ENCODE measurements at regions not wholly inside any gene's neighbourhood (a gene's known extent, or its start where the extent isn't known, plus 50 kb on each side); places are given as distances from the start of the nearest gene placed in this dataset.
"Not testable (repeated sequence)": the region's sequence is repeated elsewhere in the genome, so short reads cannot be mapped to it uniquely, and the experiment has no call there.

DNA sequence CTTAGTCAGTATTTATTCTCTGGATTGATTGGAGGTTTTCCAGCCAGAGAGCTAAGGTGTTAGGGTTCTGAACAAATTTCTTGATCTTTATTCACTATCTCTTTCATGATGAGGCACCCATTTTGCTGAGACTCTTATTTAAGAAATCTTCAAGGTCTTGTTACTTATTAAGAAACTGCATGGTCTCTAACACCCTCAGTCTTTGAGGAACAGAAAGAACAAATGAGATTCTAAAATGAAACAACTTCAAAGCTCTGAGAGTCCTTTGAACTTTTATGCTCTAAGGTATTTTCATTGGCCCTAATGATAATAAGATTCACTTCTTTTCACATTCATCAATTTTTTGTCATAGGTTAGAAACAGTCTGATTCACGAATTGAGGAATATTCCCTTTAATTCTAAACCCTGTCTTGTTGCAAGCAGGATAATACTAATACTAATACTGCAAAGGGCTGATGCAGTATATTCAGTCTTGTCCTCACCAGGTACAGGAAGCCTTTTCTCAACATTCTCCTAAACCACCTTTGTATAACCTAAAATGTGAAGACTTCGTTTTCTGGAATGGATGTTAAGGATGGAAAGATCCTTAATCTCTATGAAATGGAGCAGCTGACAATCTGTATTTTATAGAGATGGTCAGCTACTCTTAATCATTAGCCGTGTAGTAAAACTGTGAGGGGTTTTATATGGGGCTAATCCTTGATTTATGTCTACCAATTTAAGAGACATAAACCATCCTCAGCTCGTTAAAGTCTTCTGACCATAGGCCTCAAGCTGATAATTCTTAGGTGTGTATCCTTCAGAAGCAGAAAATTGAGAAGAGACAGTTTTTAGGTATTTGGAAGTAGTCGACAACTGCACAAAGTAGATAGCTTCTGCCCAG lies 198.3 kb downstream of the OTOL1 start:
- H3K27me3 ChIP-seq (ENCODE audit: control insufficient read depth, insufficient read depth, low read length) = no peaks in the 10 kb centered on the region
- TF ChIP-seq, protein P1, sequence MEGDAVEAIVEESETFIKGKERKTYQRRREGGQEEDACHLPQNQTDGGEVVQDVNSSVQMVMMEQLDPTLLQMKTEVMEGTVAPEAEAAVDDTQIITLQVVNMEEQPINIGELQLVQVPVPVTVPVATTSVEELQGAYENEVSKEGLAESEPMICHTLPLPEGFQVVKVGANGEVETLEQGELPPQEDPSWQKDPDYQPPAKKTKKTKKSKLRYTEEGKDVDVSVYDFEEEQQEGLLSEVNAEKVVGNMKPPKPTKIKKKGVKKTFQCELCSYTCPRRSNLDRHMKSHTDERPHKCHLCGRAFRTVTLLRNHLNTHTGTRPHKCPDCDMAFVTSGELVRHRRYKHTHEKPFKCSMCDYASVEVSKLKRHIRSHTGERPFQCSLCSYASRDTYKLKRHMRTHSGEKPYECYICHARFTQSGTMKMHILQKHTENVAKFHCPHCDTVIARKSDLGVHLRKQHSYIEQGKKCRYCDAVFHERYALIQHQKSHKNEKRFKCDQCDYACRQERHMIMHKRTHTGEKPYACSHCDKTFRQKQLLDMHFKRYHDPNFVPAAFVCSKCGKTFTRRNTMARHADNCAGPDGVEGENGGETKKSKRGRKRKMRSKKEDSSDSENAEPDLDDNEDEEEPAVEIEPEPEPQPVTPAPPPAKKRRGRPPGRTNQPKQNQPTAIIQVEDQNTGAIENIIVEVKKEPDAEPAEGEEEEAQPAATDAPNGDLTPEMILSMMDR (IDR thresholded peaks at IDR 0.05; ENCODE audit: insufficient read depth, low read length, severe bottlenecking) = no peak
- no peak overlapping the region for H3K4me3 ChIP-seq (ENCODE audit: low read depth, low read length)
- FAIRE-seq (no peak), DNase-seq (ENCODE audit: low read depth) (no peak)
- H3K36me3 ChIP-seq (ENCODE audit: control insufficient read depth, insufficient read depth, low read length) = no peaks in the 10 kb centered on the region

- DNase-seq (ENCODE audit: low read depth) (no peak), FAIRE-seq (no peak)
- Histone ChIP-seq H3K4me3 (ENCODE audit: low read depth, low read length) (no peak overlapping the region), H3K27me3 (ENCODE audit: control insufficient read depth, insufficient read depth, low read length) (no peaks in the 10 kb centered on the region), H3K36me3 (ENCODE audit: control insufficient read depth, insufficient read depth, low read length) (no peaks in the 10 kb centered on the region)
- TF ChIP-seq, protein P1 (IDR thresholded peaks at IDR 0.05; ENCODE audit: insufficient read depth, low read length, severe bottlenecking) = no peak
Observed at GRCh38 chr3:161695811-161696210, 199.2 kb downstream of the OTOL1 start.

- TF ChIP-seq, protein P1 (IDR thresholded peaks at IDR 0.05; ENCODE audit: insufficient read depth, low read length, severe bottlenecking) = no peak
- no peaks in the 10 kb centered on the region for H3K27me3 ChIP-seq (ENCODE audit: control insufficient read depth, insufficient read depth, low read length)
- H3K4me3 ChIP-seq (ENCODE audit: low read depth, low read length) = no peak overlapping the region
- no peak for DNase-seq (ENCODE audit: low read depth)
- no peak for FAIRE-seq
- H3K36me3 ChIP-seq (ENCODE audit: control insufficient read depth, insufficient read depth, low read length) = no peaks in the 10 kb centered on the region
Observed at GRCh38 chr3:161700998-161701397, 204.4 kb downstream of the OTOL1 start.

DNA sequence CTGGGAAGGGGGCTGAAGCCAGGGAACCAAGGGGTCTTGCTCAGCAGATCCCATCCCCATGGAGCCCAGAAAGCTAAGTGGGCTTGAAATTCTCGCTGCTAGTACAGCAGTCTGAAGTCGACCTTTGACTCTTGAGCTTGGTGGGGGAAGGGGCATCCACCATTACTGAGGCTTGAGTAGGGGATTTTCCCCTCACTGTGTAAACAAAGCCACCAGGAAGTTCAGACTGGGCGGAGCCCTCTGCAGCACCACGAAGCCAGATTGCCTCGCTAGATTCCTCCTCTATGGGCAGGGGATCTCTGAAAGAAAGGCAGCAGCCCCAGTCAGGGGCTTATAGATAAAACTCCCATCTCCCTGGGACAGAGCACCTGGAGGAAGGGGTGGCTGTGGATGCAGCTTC lies 210.6 kb downstream of the OTOL1 start:
- not testable (repeated sequence) for H3K36me3 ChIP-seq (ENCODE audit: control insufficient read depth, insufficient read depth, low read length); DNase-seq (ENCODE audit: low read depth); H3K27me3 ChIP-seq (ENCODE audit: control insufficient read depth, insufficient read depth, low read length); H3K4me3 ChIP-seq (ENCODE audit: low read depth, low read length); FAIRE-seq

GRCh38 chr3:161713731-161714130 lies 217.1 kb downstream of the OTOL1 start:
- DNase-seq (ENCODE audit: low read depth) (no peak), FAIRE-seq (no peak)
- H3K4me3 ChIP-seq (ENCODE audit: low read depth, low read length) = no peak overlapping the region
- H3K27me3 ChIP-seq (ENCODE audit: control insufficient read depth, insufficient read depth, low read length) = no peaks in the 10 kb centered on the region
- H3K36me3 ChIP-seq (ENCODE audit: control insufficient read depth, insufficient read depth, low read length) = no peaks in the 10 kb centered on the region
- TF ChIP-seq, protein P1 (IDR thresholded peaks at IDR 0.05; ENCODE audit: insufficient read depth, low read length, severe bottlenecking) = no peak

DNA sequence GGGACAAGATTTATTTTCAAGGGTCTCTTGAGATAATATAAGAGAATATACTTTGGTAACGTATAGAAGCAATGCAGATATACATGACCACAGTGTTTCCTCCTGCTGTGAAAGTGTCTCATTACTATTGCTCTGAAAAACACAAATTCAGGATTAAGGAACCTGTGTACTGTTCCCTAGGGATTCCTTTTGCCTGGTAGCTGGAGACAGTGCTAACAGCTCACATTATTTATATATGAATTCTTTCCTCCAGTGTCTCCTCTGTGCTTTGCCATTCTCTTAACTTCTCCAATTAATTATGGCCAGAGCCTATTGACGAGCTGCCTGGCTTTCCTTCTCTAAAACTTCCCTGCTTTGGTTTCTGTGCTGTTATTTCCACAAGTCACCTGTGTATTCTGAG lies 235.4 kb downstream of the OTOL1 start:
- Histone ChIP-seq H3K27me3 (ENCODE audit: control insufficient read depth, insufficient read depth, low read length) (no peaks in the 10 kb centered on the region), H3K36me3 (ENCODE audit: control insufficient read depth, insufficient read depth, low read length) (no peaks in the 10 kb centered on the region), H3K4me3 (ENCODE audit: low read depth, low read length) (no peak overlapping the region)
- DNase-seq (ENCODE audit: low read depth) (no peak), FAIRE-seq (no peak)
- TF ChIP-seq, protein P1 (IDR thresholded peaks at IDR 0.05; ENCODE audit: insufficient read depth, low read length, severe bottlenecking) = no peak
